ENCODE measurements at regions not wholly inside any gene's neighbourhood (a gene's known extent, or its start where the extent isn't known, plus 50 kb on each side); places are given as distances from the start of the nearest gene placed in this dataset.

DNA sequence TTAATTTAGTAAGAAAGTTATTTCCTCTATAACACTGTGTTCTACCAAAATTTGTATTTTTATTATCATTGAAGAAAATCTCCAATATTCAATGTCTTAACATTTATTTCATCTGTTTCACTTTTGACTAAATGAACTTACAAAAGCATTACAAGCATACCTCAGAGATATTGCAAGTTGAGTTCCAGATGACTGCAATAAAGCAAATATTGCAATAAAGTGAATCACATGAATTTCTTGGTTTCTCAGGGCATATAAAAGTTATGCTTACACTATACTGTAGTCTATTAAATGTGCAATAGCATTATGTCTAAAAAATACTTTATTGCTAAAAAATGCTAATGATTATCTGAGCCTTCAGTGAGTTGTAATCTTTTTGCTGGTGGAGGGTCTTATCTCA lies 78.3 kb downstream of the TTC32 start (continued):
- TF ChIP-seq, protein P1, sequence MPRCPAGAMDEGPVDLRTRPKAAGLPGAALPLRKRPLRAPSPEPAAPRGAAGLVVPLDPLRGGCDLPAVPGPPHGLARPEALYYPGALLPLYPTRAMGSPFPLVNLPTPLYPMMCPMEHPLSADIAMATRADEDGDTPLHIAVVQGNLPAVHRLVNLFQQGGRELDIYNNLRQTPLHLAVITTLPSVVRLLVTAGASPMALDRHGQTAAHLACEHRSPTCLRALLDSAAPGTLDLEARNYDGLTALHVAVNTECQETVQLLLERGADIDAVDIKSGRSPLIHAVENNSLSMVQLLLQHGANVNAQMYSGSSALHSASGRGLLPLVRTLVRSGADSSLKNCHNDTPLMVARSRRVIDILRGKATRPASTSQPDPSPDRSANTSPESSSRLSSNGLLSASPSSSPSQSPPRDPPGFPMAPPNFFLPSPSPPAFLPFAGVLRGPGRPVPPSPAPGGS (IDR thresholded peaks at IDR 0.05; ENCODE audit: borderline replicate concordance, insufficient read depth, low read depth, low read length, poor library complexity, severe bottlenecking): no peak
- TF ChIP-seq, protein P2, sequence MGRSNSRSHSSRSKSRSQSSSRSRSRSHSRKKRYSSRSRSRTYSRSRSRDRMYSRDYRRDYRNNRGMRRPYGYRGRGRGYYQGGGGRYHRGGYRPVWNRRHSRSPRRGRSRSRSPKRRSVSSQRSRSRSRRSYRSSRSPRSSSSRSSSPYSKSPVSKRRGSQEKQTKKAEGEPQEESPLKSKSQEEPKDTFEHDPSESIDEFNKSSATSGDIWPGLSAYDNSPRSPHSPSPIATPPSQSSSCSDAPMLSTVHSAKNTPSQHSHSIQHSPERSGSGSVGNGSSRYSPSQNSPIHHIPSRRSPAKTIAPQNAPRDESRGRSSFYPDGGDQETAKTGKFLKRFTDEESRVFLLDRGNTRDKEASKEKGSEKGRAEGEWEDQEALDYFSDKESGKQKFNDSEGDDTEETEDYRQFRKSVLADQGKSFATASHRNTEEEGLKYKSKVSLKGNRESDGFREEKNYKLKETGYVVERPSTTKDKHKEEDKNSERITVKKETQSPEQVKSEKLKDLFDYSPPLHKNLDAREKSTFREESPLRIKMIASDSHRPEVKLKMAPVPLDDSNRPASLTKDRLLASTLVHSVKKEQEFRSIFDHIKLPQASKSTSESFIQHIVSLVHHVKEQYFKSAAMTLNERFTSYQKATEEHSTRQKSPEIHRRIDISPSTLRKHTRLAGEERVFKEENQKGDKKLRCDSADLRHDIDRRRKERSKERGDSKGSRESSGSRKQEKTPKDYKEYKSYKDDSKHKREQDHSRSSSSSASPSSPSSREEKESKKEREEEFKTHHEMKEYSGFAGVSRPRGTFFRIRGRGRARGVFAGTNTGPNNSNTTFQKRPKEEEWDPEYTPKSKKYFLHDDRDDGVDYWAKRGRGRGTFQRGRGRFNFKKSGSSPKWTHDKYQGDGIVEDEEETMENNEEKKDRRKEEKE (IDR thresholded peaks at IDR 0.05): no peak
- TF ChIP-seq, protein P3, sequence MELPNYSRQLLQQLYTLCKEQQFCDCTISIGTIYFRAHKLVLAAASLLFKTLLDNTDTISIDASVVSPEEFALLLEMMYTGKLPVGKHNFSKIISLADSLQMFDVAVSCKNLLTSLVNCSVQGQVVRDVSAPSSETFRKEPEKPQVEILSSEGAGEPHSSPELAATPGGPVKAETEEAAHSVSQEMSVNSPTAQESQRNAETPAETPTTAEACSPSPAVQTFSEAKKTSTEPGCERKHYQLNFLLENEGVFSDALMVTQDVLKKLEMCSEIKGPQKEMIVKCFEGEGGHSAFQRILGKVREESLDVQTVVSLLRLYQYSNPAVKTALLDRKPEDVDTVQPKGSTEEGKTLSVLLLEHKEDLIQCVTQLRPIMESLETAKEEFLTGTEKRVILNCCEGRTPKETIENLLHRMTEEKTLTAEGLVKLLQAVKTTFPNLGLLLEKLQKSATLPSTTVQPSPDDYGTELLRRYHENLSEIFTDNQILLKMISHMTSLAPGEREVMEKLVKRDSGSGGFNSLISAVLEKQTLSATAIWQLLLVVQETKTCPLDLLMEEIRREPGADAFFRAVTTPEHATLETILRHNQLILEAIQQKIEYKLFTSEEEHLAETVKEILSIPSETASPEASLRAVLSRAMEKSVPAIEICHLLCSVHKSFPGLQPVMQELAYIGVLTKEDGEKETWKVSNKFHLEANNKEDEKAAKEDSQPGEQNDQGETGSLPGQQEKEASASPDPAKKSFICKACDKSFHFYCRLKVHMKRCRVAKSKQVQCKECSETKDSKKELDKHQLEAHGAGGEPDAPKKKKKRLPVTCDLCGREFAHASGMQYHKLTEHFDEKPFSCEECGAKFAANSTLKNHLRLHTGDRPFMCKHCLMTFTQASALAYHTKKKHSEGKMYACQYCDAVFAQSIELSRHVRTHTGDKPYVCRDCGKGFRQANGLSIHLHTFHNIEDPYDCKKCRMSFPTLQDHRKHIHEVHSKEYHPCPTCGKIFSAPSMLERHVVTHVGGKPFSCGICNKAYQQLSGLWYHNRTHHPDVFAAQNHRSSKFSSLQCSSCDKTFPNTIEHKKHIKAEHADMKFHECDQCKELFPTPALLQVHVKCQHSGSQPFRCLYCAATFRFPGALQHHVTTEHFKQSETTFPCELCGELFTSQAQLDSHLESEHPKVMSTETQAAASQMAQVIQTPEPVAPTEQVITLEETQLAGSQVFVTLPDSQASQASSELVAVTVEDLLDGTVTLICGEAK (IDR thresholded peaks at IDR 0.05; ENCODE audit: borderline replicate concordance): no peak

All from GM12878 (cell line).